Keratinocyte (primary cell): ENCODE measurements at regions not wholly inside any gene's neighbourhood (a gene's known extent, or its start where the extent isn't known, plus 50 kb on each side); places are given as distances from the start of the nearest gene placed in this dataset.

Source experiments
- DNase-seq: peaks from one replicate; pipeline ENCODE4 v3.0.0-alpha.2; 2011; ENCODE audit warnings: low read depth, missing footprints, low spot score
- FAIRE-seq: peaks from 2 replicates; lab custom pipeline; 2011; peaks lifted over from hg19 to GRCh38; lab: Jason Lieb, UNC
- H2AFZ ChIP-seq: 2 replicates; pipeline ENCODE4 v1.6.0; 2012; ENCODE audit warnings: low read length, control low read depth, inconsistent platforms; ENCODE audit not compliant: control insufficient read depth
- H3K27ac ChIP-seq: 2 replicates; pipeline ENCODE4 v1.5.1; 2011; ENCODE audit warnings: low read length; ENCODE audit not compliant: control insufficient read depth, insufficient read depth
- H3K27me3 ChIP-seq: 3 replicates; pipeline ENCODE4 v1.6.0; 2011; ENCODE audit warnings: low read length; ENCODE audit not compliant: control insufficient read depth, insufficient read depth; ENCODE audit errors: extremely low read depth
- H3K36me3 ChIP-seq, 2 experiments: 2 replicates in 1 of 2; 3 replicates in 1 of 2; pipeline ENCODE4 v1.5.1; 2011; ENCODE audit warnings: low read length in 2 of 2, mild to moderate bottlenecking in 1 of 2; ENCODE audit not compliant: control insufficient read depth in 2 of 2, insufficient read depth in 2 of 2; ENCODE audit errors: extremely low read depth in 1 of 2
- H3K4me1 ChIP-seq: 3 replicates; pipeline ENCODE4 v1.5.1; 2011; ENCODE audit warnings: low read length; ENCODE audit not compliant: control insufficient read depth, insufficient read depth; ENCODE audit errors: extremely low read depth
- H3K4me2 ChIP-seq: 3 replicates; pipeline ENCODE4 v1.6.0; 2011; ENCODE audit warnings: low read depth, low read length; ENCODE audit not compliant: control insufficient read depth, insufficient read depth; ENCODE audit errors: extremely low read depth
- H3K4me3 ChIP-seq, 3 experiments: fragments of 200-600 bp in 1 of 3; sonication (generic) in 1 of 3; 2 replicates in 2 of 3; 3 replicates in 1 of 3; pipeline ENCODE4 v1.5.1; 2011 to 2016; ENCODE audit warnings: low read length in 3 of 3, mild to moderate bottlenecking in 3 of 3, control low read depth in 2 of 3, inconsistent platforms in 1 of 3, low read depth in 1 of 3, mixed read lengths in 1 of 3, mixed run types in 1 of 3, moderate library complexity in 1 of 3; ENCODE audit not compliant: control insufficient read depth in 2 of 3, insufficient read depth in 2 of 3; ENCODE audit errors: extremely low read depth in 1 of 3
- H3K79me2 ChIP-seq: 2 replicates; pipeline ENCODE4 v1.6.0; 2012; ENCODE audit warnings: low read length; ENCODE audit not compliant: control insufficient read depth, insufficient read depth
- H3K9ac ChIP-seq: 3 replicates; pipeline ENCODE4 v1.6.0; 2011; ENCODE audit warnings: low read length; ENCODE audit not compliant: control insufficient read depth, insufficient read depth; ENCODE audit errors: extremely low read depth
- H3K9me1 ChIP-seq: 3 replicates; pipeline ENCODE4 v1.6.0; 2011; ENCODE audit warnings: low read length; ENCODE audit not compliant: control insufficient read depth, insufficient read depth; ENCODE audit errors: extremely low read depth
- H3K9me3 ChIP-seq: 2 replicates; pipeline ENCODE4 v1.5.1; 2012; ENCODE audit warnings: low read depth, low read length; ENCODE audit not compliant: control insufficient read depth
- H4K20me1 ChIP-seq: 3 replicates; pipeline ENCODE4 v1.6.0; 2011; ENCODE audit warnings: low read length; ENCODE audit not compliant: control insufficient read depth, insufficient read depth; ENCODE audit errors: extremely low read depth
- EZH2 ChIP-seq: IDR thresholded peaks from one replicate; pipeline ENCODE4 v1.6.1; 2012; ENCODE audit warnings: inconsistent platforms, mild to moderate bottlenecking, low read length, moderate library complexity
- dilution Hi-C: fragments of 300-500 bp; cut with MboI; formaldehyde crosslinking; loops from one replicate; pipeline ENCODE4 v1.7.0; 2020; ENCODE audit warnings: low sequenced_read_pairs; ENCODE audit not compliant: extremely low pct_ligation_motif_present
- TF ChIP-seq, protein P1 (sequence below), 3 experiments: IDR thresholded peaks in 1 of 3; conservative IDR thresholded peaks in 1 of 3; optimal IDR thresholded peaks in 1 of 3; 2 replicates in 2 of 3; 3 replicates in 1 of 3; pipeline versions ENCODE3 to v1.5.1; 2011; ENCODE audit warnings: low read length in 3 of 3, mild to moderate bottlenecking in 3 of 3, moderate library complexity in 2 of 3, control low read depth in 1 of 3, inconsistent platforms in 1 of 3; ENCODE audit not compliant: insufficient read depth in 2 of 3; ENCODE audit errors: extremely low read depth in 1 of 3

GRCh38 chr9:75385236-75385635 lies 296.9 kb downstream of the OSTF1 start:
- Histone ChIP-seq H3K9me1 (no peaks in the 10 kb centered on the region), H2AFZ (no peak overlapping the region), H3K27ac (no peak overlapping the region), H3K36me3 (no peaks in the 10 kb centered on the region), H4K20me1 (no peaks in the 10 kb centered on the region), H3K4me2 (no peak overlapping the region), H3K27me3 (no peaks in the 10 kb centered on the region), H3K4me3 (no peak overlapping the region), H3K9ac (no peak overlapping the region), H3K79me2 (no peaks in the 10 kb centered on the region), H3K4me1 (no peaks in the 10 kb centered on the region), H3K9me3 (no peaks in the 10 kb centered on the region)
- no peak for TF ChIP-seq EZH2
- TF ChIP-seq, protein P1, sequence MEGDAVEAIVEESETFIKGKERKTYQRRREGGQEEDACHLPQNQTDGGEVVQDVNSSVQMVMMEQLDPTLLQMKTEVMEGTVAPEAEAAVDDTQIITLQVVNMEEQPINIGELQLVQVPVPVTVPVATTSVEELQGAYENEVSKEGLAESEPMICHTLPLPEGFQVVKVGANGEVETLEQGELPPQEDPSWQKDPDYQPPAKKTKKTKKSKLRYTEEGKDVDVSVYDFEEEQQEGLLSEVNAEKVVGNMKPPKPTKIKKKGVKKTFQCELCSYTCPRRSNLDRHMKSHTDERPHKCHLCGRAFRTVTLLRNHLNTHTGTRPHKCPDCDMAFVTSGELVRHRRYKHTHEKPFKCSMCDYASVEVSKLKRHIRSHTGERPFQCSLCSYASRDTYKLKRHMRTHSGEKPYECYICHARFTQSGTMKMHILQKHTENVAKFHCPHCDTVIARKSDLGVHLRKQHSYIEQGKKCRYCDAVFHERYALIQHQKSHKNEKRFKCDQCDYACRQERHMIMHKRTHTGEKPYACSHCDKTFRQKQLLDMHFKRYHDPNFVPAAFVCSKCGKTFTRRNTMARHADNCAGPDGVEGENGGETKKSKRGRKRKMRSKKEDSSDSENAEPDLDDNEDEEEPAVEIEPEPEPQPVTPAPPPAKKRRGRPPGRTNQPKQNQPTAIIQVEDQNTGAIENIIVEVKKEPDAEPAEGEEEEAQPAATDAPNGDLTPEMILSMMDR (optimal IDR thresholded peaks at IDR 0.05 in 1 of 3, IDR thresholded peaks at IDR 0.05 in 1 of 3, conservative IDR thresholded peaks at IDR 0.05 in 1 of 3; ENCODE audit: extremely low read depth in 1 of 3, insufficient read depth in 2 of 3, low read length in 3 of 3) = no peak
- DNase-seq (no peak), FAIRE-seq (no peak)
- dilution Hi-C loops = no loop called here

DNA sequence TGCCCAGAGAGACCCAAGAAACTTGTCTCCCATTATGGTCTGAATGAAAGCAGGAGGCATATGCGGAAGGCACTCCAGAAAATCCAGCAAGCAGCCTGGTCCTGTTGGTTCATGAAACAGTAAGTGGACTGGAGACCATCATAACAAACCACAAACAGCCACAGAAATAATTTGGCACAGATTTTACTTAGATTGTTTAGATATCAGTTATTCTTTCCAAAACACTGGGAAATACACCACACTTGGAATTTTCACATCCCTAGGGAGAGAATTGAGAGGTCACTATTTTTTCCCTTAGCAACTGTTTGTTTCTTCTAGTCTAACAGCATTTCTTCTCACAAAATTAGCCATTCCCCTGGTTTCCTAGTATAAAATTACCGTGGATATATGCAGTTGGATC lies 300.8 kb downstream of the OSTF1 start:
- DNase-seq (no peak), FAIRE-seq (no peak)
- H3K9me1 ChIP-seq = no peaks in the 10 kb centered on the region
- H3K4me3 ChIP-seq = no peak overlapping the region
- no peaks in the 10 kb centered on the region for H3K9me3 ChIP-seq
- H3K4me2 ChIP-seq = no peak overlapping the region
- TF ChIP-seq, protein P1 (optimal IDR thresholded peaks at IDR 0.05 in 1 of 3, IDR thresholded peaks at IDR 0.05 in 1 of 3, conservative IDR thresholded peaks at IDR 0.05 in 1 of 3; ENCODE audit: extremely low read depth in 1 of 3, insufficient read depth in 2 of 3, low read length in 3 of 3) = no peak
- no peak for TF ChIP-seq EZH2
- dilution Hi-C loops = no loop called here
- no peak overlapping the region for H3K27ac ChIP-seq
- H3K9ac ChIP-seq = no peak overlapping the region
- H3K36me3 ChIP-seq = no peaks in the 10 kb centered on the region
- no peaks in the 10 kb centered on the region for H3K27me3 ChIP-seq
- H3K79me2 ChIP-seq = no peaks in the 10 kb centered on the region
- H2AFZ ChIP-seq = no peak overlapping the region
- H4K20me1 ChIP-seq = no peaks in the 10 kb centered on the region
- H3K4me1 ChIP-seq = no peaks in the 10 kb centered on the region
